K562 (cell line): ENCODE measurements at regions not wholly inside any gene's neighbourhood (a gene's known extent, or its start where the extent isn't known, plus 50 kb on each side); places are given as distances from the start of the nearest gene placed in this dataset.
A peak's percentile ranks its signal among the peaks of the same experiment; 100 is the strongest.

Source experiments
- ATAC-seq: fragments of 200-7000 bp; cut with Tn5 transposase; 3 replicates; pipeline ENCODE4 v1.9.1; 2020; ENCODE audit warnings: moderate library complexity
- BruUV-seq: library from RNA; stranded (reverse); fragments of 400-500 nt; replicated peaks from 2 replicates; lab custom pipeline; 2021; lab: Mats Ljungman, UMichigan
- CTCF ChIA-PET: fragments of 300-600 bp; formaldehyde crosslinking; extraction: SDS; loops from one replicate; lab custom pipeline; 2021; ENCODE audit warnings: low intra/inter-chr PET ratio; lab: Yijun Ruan, JAX
- POLR2A ChIA-PET: fragments of 300-600, 350-650 bp; sonication (Branson Sonifier 250); formaldehyde crosslinking; extraction: SDS; loops from one replicate; lab custom pipeline; 2021; ENCODE audit warnings: antibody characterized with exemption, inconsistent platforms; lab: Yijun Ruan, JAX
- DNase-seq, 4 experiments: peaks; one replicate each; pipeline versions ENCODE4 v3.0.0 to v3.0.0-alpha.2; 2011 to 2018; ENCODE audit warnings: low spot score in 3 of 4, mixed read lengths in 3 of 4; ENCODE audit errors: extremely low read depth in 1 of 4
- FAIRE-seq: peaks from 2 replicates; lab custom pipeline; 2011; peaks lifted over from hg19 to GRCh38; lab: Jason Lieb, UNC
- H2AFZ ChIP-seq: 2 replicates; pipeline ENCODE4 v1.6.0; 2011; ENCODE audit warnings: low read depth, low read length, control low read depth, inconsistent platforms
- H3K27ac ChIP-seq: fragments of 200-600 bp; 3 replicates; pipeline ENCODE4 v1.8.0; 2011; ENCODE audit warnings: low read depth, mild to moderate bottlenecking, control low read depth, inconsistent platforms, low read length, moderate library complexity, mixed read lengths; ENCODE audit errors: extremely low read depth
- H3K27me3 ChIP-seq, 2 experiments: fragments of 300-600 bp in 1 of 2; 2 replicates in 1 of 2; 3 replicates in 1 of 2; pipeline versions ENCODE4 v1.6.0 to v1.8.0; 2011; ENCODE audit warnings: inconsistent platforms in 2 of 2, low read length in 2 of 2, mild to moderate bottlenecking in 1 of 2, mixed read lengths in 1 of 2, moderate library complexity in 1 of 2; ENCODE audit not compliant: control insufficient read depth in 2 of 2, insufficient read depth in 2 of 2
- H3K36me3 ChIP-seq: fragments of 300-600 bp; 3 replicates; pipeline ENCODE4 v1.8.0; 2011; ENCODE audit warnings: mild to moderate bottlenecking, low read length, inconsistent platforms; ENCODE audit not compliant: control insufficient read depth, insufficient read depth
- H3K4me1 ChIP-seq, 2 experiments: fragments of 200-600 bp in 1 of 2; replicated peaks in 1 of 2; 2 replicates in 1 of 2; 3 replicates in 1 of 2; pipeline versions ENCODE4 v1.5.1 to v1.8.0; 2011; ENCODE audit warnings: inconsistent platforms in 2 of 2, low read length in 2 of 2, mild to moderate bottlenecking in 1 of 2, mixed read lengths in 1 of 2, moderate library complexity in 1 of 2; ENCODE audit not compliant: control insufficient read depth in 2 of 2, insufficient read depth in 2 of 2
- H3K4me2 ChIP-seq: 2 replicates; pipeline ENCODE4 v1.6.1; 2011; ENCODE audit warnings: low read length, control low read depth, inconsistent platforms, mixed read lengths; ENCODE audit not compliant: insufficient read depth
- H3K4me3 ChIP-seq: fragments of 200-600 bp; sonication (generic), shearing (Covaris generic); 2 replicates; pipeline ENCODE4 v1.5.1; 2016; ENCODE audit warnings: control low read depth, inconsistent platforms
- H3K79me2 ChIP-seq: fragments of 200-600 bp; 3 replicates; pipeline ENCODE4 v1.8.0; 2011; ENCODE audit warnings: low read length, inconsistent platforms; ENCODE audit not compliant: control insufficient read depth, insufficient read depth
- H3K9ac ChIP-seq, 2 experiments: 2 replicates each; pipeline versions ENCODE4 v1.6.0 to v1.6.1; 2011; ENCODE audit warnings: low read depth in 2 of 2, low read length in 2 of 2, control low read depth in 1 of 2, inconsistent platforms in 1 of 2, mild to moderate bottlenecking in 1 of 2, mixed read lengths in 1 of 2; ENCODE audit not compliant: insufficient read depth in 1 of 2
- H3K9me1 ChIP-seq: one replicate; pipeline ENCODE4 v1.6.0; 2011; ENCODE audit warnings: inconsistent platforms, mild to moderate bottlenecking, low read length, moderate library complexity; ENCODE audit not compliant: control insufficient read depth, insufficient read depth
- H3K9me3 ChIP-seq: replicated peaks from 2 replicates; pipeline ENCODE4 v1.5.1; 2011; ENCODE audit warnings: low read depth, low read length, inconsistent platforms; ENCODE audit not compliant: control insufficient read depth, insufficient read depth
- H4K20me1 ChIP-seq: replicated peaks from 2 replicates; pipeline ENCODE4 v1.6.1; 2011; ENCODE audit warnings: low read length, inconsistent platforms, mixed read lengths; ENCODE audit not compliant: control insufficient read depth, insufficient read depth
- JUN ChIP-seq, 2 experiments: sonication (generic) in 1 of 2; formaldehyde crosslinking in 1 of 2; IDR thresholded peaks; 2 replicates each; pipeline versions ENCODE4 v1.6.1 to v1.8.0; 2012 to 2022; ENCODE audit warnings: borderline replicate concordance in 2 of 2, mild to moderate bottlenecking in 2 of 2, improper control_type of control experiment in 1 of 2, low read depth in 1 of 2, low read length in 1 of 2, missing genetic modification reagents in 1 of 2
- MEIS2 ChIP-seq: fragments of 450-650 bp; IDR thresholded peaks from 2 replicates; pipeline ENCODE4 v1.6.1; 2014; ENCODE audit warnings: mild to moderate bottlenecking; ENCODE audit not compliant: partially characterized antibody
- PBX2 ChIP-seq, 2 experiments: IDR thresholded peaks in 1 of 2; conservative IDR thresholded peaks in 1 of 2; 2 replicates each; pipeline ENCODE4 v1.6.1; 2016; ENCODE audit warnings: low read depth in 2 of 2, mild to moderate bottlenecking in 1 of 2, missing compliant biosample characterization in 1 of 2, missing genetic modification characterization in 1 of 2, moderate library complexity in 1 of 2
- WGBS: fragments of 100-300 bp; shearing (Covaris generic); methylation state at CpG from one replicate; pipeline ENCODE4 v1.1.6; 2016; ENCODE audit warnings: low coverage, mixed read lengths; ENCODE audit not compliant: insufficient coverage; ENCODE audit errors: missing lambda C conversion rate; 5-methylcytosine and 5-hydroxymethylcytosine counted together
- in situ Hi-C: fragments of 300-500 bp; cut with MboI; formaldehyde crosslinking; loops from 4 replicates; pipeline ENCODE4 v1.15.0; 2018; ENCODE audit warnings: inconsistent platforms, mixed read lengths
- intact Hi-C: fragments of 100-400 bp; cut with micrococcal nuclease; formaldehyde crosslinking; loops from 2 replicates; pipeline ENCODE4 v1.14.2; 2022

DNA sequence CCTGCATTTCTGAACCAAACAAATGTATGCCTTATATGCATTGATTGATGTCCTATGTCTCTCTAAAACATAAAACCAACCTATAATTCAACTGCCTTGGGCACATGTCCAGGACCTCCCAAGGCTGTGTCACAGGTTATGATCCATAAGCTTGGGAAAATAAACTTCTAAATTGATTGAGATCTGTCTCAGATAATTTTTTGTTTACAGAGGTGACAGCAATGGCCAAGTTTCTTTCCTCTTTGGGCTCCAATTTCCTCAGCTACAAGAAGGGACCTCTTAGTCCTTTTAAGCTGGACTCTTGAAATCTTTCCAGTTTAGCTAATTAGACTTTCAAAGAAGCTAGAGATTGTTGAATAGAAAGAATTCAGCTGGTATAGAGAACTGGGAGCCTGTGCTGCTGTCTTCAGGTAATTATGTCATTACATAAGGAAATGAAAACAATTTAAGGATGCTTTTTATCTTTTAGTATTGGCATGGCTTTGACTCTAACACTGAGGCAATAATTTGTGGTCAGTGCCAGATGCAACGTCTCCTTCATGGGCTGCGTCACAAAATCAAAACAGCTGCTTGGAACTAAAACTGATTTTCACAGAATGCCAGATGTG, 412.1 kb upstream of the TRIB2 start:
- WGBS: 85% methylated on average over 2 of the region's 2 CpGs
- ChIA-PET CTCF (no interaction called here), POLR2A (interaction anchor here (1.2 to 2.0 kb wide), 2 partner anchors 9 to 14 kb away, joined by 4 to 5 read pairs; no protein-coding TSS in a partner anchor)
- Histone ChIP-seq H4K20me1 (no peaks in the 10 kb centered on the region), H3K36me3 (peaks cover 15% of the 10 kb centered on the region; the same call in 2 of the 3 replicates), H2AFZ (no peak overlapping the region), H3K27ac (no peak overlapping the region), H3K4me2 (no peak overlapping the region), H3K4me1 (peaks cover 0 to 14% of the 10 kb centered on the region in 2 experiments; a peak in 4 of 5 replicates), H3K27me3 (no peaks in the 10 kb centered on the region), H3K9me1 (no peaks in the 10 kb centered on the region), H3K9me3 (no peaks in the 10 kb centered on the region; the same call in 1 of the 2 replicates), H3K79me2 (peaks cover 10% of the 10 kb centered on the region), H3K9ac (no peak overlapping the region), H3K4me3 (no peak overlapping the region)
- intact Hi-C loops: no loop called here
- ATAC-seq (no peak), FAIRE-seq (no peak), DNase-seq (no peak)
- no TSS peak for BruUV-seq
- in situ Hi-C loops: no loop called here
- TF ChIP-seq PBX2 (CRISPR knock-in tag; IDR thresholded peaks at IDR 0.05; ENCODE audit: low read depth): no peak
- peak; percentile 21; the same call in 1 of the 2 replicates for TF ChIP-seq PBX2 (tag; conservative IDR thresholded peaks at IDR 0.05; ENCODE audit: low read depth)
- TF ChIP-seq MEIS2: peak; percentile 4
- TF ChIP-seq JUN (IDR thresholded peaks at IDR 0.05; ENCODE audit: borderline replicate concordance, low read depth, low read length): no peak
- TF ChIP-seq JUN (CRISPR knock-in tag; IDR thresholded peaks at IDR 0.05; ENCODE audit: borderline replicate concordance): no peak
